SK-N-SH (cell line): ENCODE measurements at regions not wholly inside any gene's neighbourhood (a gene's known extent, or its start where the extent isn't known, plus 50 kb on each side); places are given as distances from the start of the nearest gene placed in this dataset.

Experiments
- EP300 ChIP-seq, 2 experiments: IDR thresholded peaks; 2 replicates each; pipeline versions ENCODE4 v1.4.0 to v1.6.1; 2012; ENCODE audit warnings: borderline replicate concordance in 1 of 2, low read depth in 1 of 2, low read length in 1 of 2
- EZH2phosphoT487 ChIP-seq: fragments of 200-600 bp; sonication (generic); IDR thresholded peaks from 2 replicates; pipeline ENCODE4 v1.6.1; 2017; ENCODE audit warnings: low read depth, mixed run types, mild to moderate bottlenecking, antibody characterized with exemption, moderate library complexity, borderline replicate concordance
- JUND ChIP-seq: IDR thresholded peaks from 2 replicates; pipeline ENCODE4 v1.4.0; 2012
- SIN3A ChIP-seq: IDR thresholded peaks from 2 replicates; pipeline ENCODE4 v1.6.1; 2012; ENCODE audit warnings: low read depth, mild to moderate bottlenecking, low read length, moderate library complexity, borderline replicate concordance
- TF ChIP-seq, protein P1 (sequence below): fragments of 200-600 bp; sonication (generic); IDR thresholded peaks from 2 replicates; pipeline ENCODE4 v1.6.1; 2017; ENCODE audit warnings: antibody characterized with exemption, mild to moderate bottlenecking, moderate library complexity
- TF ChIP-seq, protein P2 (sequence below): IDR thresholded peaks from 2 replicates; pipeline ENCODE4 v1.6.1; 2012; ENCODE audit warnings: mild to moderate bottlenecking, low read depth, low read length, moderate library complexity

DNA sequence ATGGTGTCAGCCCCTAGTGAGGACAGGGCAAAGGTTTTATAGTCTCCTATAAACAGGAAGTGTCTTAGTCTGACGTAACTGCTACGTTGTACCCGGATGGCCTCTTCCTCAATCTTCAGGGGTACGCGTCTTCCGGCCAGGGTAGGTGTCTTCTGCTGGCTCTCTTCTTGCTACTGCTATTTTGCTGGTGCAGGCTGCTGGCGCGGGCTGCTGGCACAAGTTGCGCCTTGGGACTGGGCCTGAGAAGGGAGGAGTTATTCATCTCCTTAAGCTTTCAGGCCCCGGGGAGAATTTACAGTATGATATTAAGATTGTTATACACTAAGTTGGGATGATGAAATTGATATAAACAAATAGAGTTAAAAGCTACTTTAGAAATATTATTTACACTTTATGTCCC is 74.4 kb downstream of the HDGFL1 start:
- TF ChIP-seq, protein P1, sequence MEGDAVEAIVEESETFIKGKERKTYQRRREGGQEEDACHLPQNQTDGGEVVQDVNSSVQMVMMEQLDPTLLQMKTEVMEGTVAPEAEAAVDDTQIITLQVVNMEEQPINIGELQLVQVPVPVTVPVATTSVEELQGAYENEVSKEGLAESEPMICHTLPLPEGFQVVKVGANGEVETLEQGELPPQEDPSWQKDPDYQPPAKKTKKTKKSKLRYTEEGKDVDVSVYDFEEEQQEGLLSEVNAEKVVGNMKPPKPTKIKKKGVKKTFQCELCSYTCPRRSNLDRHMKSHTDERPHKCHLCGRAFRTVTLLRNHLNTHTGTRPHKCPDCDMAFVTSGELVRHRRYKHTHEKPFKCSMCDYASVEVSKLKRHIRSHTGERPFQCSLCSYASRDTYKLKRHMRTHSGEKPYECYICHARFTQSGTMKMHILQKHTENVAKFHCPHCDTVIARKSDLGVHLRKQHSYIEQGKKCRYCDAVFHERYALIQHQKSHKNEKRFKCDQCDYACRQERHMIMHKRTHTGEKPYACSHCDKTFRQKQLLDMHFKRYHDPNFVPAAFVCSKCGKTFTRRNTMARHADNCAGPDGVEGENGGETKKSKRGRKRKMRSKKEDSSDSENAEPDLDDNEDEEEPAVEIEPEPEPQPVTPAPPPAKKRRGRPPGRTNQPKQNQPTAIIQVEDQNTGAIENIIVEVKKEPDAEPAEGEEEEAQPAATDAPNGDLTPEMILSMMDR: no peak
- TF ChIP-seq, protein P2, sequence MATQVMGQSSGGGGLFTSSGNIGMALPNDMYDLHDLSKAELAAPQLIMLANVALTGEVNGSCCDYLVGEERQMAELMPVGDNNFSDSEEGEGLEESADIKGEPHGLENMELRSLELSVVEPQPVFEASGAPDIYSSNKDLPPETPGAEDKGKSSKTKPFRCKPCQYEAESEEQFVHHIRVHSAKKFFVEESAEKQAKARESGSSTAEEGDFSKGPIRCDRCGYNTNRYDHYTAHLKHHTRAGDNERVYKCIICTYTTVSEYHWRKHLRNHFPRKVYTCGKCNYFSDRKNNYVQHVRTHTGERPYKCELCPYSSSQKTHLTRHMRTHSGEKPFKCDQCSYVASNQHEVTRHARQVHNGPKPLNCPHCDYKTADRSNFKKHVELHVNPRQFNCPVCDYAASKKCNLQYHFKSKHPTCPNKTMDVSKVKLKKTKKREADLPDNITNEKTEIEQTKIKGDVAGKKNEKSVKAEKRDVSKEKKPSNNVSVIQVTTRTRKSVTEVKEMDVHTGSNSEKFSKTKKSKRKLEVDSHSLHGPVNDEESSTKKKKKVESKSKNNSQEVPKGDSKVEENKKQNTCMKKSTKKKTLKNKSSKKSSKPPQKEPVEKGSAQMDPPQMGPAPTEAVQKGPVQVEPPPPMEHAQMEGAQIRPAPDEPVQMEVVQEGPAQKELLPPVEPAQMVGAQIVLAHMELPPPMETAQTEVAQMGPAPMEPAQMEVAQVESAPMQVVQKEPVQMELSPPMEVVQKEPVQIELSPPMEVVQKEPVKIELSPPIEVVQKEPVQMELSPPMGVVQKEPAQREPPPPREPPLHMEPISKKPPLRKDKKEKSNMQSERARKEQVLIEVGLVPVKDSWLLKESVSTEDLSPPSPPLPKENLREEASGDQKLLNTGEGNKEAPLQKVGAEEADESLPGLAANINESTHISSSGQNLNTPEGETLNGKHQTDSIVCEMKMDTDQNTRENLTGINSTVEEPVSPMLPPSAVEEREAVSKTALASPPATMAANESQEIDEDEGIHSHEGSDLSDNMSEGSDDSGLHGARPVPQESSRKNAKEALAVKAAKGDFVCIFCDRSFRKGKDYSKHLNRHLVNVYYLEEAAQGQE: no peak
- no peak for TF ChIP-seq SIN3A
- TF ChIP-seq JUND: no peak
- no peak for TF ChIP-seq EZH2phosphoT487
- TF ChIP-seq EP300 (IDR thresholded peaks at IDR 0.05; ENCODE audit: borderline replicate concordance in 1 of 2, low read depth in 1 of 2, low read length in 1 of 2): no peak
